ENCODE measurements at regions not wholly inside any gene's neighbourhood (a gene's known extent, or its start where the extent isn't known, plus 50 kb on each side); places are given as distances from the start of the nearest gene placed in this dataset.
"Not testable (repeated sequence)": the region's sequence is repeated elsewhere in the genome, so short reads cannot be mapped to it uniquely, and the experiment has no call there.

DNA sequence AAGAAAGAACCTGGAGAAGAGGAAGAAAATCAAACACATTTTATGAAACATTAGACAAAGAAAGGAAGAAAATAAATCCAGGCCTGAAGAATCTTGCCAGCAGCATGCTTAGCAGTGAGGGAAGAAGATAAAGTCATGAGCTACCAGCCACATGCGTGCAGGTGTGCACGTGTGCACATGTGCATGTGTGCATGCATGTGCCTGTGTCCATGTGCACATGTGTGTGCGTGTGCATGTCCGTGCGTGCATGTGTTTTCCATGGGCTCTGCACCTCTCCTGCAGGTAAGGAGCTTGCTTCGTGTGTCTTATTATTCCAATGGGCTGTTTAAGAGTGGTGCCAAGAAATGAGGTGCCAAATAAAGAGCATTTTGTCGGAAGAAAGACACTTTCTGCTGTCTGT lies 322.2 kb downstream of the FGFR2 start:
- intact Hi-C loops (cut with DNase I; ENCODE audit: low total_unique reads) (no loop called here), in situ Hi-C loops (cut with MboI; ENCODE audit: low sequenced_read_pairs in 4 of 4) (no loop called here)
- no peak for ATAC-seq
- H3K4me3 ChIP-seq: no peak overlapping the region
- H3K4me1 ChIP-seq: no peaks in the 10 kb centered on the region
- H3K36me3 ChIP-seq: no peaks in the 10 kb centered on the region
- no peak for TF ChIP-seq POLR2A (IDR thresholded peaks at IDR 0.05)
- TF ChIP-seq, protein P1, sequence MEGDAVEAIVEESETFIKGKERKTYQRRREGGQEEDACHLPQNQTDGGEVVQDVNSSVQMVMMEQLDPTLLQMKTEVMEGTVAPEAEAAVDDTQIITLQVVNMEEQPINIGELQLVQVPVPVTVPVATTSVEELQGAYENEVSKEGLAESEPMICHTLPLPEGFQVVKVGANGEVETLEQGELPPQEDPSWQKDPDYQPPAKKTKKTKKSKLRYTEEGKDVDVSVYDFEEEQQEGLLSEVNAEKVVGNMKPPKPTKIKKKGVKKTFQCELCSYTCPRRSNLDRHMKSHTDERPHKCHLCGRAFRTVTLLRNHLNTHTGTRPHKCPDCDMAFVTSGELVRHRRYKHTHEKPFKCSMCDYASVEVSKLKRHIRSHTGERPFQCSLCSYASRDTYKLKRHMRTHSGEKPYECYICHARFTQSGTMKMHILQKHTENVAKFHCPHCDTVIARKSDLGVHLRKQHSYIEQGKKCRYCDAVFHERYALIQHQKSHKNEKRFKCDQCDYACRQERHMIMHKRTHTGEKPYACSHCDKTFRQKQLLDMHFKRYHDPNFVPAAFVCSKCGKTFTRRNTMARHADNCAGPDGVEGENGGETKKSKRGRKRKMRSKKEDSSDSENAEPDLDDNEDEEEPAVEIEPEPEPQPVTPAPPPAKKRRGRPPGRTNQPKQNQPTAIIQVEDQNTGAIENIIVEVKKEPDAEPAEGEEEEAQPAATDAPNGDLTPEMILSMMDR (IDR thresholded peaks at IDR 0.05 in 4 of 5, conservative IDR thresholded peaks at IDR 0.05 in 1 of 5): no peak
- no peak for DNase-seq
- H3K27me3 ChIP-seq: no peaks in the 10 kb centered on the region
- no peak overlapping the region for H3K27ac ChIP-seq
- no peaks in the 10 kb centered on the region for H3K9me3 ChIP-seq

DNA sequence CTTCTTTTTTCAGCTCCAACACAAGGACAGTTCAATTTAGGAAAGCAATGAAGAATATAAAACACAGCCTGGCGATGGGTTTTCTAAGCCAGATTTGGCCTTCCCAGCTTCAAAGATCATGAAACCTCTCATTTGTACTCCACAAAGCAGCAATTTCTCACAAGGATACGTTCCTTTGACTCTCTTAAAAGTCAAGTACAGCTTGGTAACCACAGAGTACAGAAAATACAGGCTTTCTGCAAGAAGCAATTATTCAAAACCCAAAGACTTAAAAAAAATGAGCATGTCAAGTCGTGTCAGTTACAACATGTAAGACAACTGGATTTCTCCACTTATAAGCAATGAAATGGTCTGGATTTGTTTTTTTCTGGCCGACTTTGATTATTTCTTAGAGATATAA lies 321.4 kb downstream of the FGFR2 start:
- in situ Hi-C loops (cut with MboI; ENCODE audit: low sequenced_read_pairs in 4 of 4): no loop called here
- TF ChIP-seq POLR2A (IDR thresholded peaks at IDR 0.05): no peak
- Histone ChIP-seq H3K4me1 (no peaks in the 10 kb centered on the region), H3K27ac (no peak overlapping the region), H3K9me3 (no peaks in the 10 kb centered on the region), H3K27me3 (no peaks in the 10 kb centered on the region), H3K4me3 (no peak overlapping the region), H3K36me3 (no peaks in the 10 kb centered on the region)
- intact Hi-C loops (cut with DNase I; ENCODE audit: low total_unique reads): no loop called here
- ATAC-seq (no peak), DNase-seq (no peak)

DNA sequence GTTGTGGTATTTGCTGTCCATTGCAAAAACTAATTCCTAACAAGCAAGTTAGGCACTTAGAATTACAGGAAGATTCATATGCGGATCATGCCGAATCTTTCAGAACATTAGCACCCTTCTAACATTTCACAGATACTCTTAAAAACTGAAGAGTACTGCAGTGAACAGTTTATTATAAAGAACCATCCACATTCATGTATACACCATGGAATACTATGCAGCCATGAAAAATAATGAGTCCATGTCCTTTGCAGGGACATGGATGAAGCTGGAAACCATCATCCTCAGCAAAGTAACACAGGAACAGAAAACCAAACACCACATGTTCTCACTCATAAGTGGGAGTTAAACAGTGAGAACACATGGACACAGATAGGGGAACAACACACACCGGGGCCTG lies 319.9 kb downstream of the FGFR2 start:
- H3K27me3 ChIP-seq; H3K4me3 ChIP-seq; H3K9me3 ChIP-seq; ATAC-seq; H3K36me3 ChIP-seq; in situ Hi-C loops (cut with MboI; ENCODE audit: low sequenced_read_pairs in 4 of 4); H3K4me1 ChIP-seq; DNase-seq; intact Hi-C loops (cut with DNase I; ENCODE audit: low total_unique reads); H3K27ac ChIP-seq: not testable (repeated sequence)

DNA sequence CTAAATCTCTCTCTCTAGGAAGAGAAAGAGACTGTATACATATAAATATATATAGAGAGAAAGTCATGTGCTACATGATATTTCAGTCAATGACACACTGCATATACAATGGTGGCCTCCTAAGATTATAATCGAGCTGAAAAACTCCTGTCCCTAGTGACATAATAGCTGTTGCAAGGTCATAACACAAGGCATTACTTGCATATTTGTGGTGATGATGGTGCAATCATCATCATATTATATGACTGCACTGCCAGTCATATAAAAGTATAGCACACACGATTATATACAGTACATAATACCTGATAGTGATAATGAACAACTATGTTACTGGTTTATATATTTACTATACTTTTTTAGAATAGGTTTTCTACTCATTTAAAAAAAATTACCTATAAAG lies 316.7 kb downstream of the FGFR2 start:
- H3K27me3 ChIP-seq: no peaks in the 10 kb centered on the region
- no peaks in the 10 kb centered on the region for H3K4me1 ChIP-seq
- H3K27ac ChIP-seq: no peak overlapping the region
- H3K4me3 ChIP-seq: no peak overlapping the region
- H3K36me3 ChIP-seq: no peaks in the 10 kb centered on the region
- no peaks in the 10 kb centered on the region for H3K9me3 ChIP-seq
- intact Hi-C loops (cut with DNase I; ENCODE audit: low total_unique reads) (no loop called here), in situ Hi-C loops (cut with MboI; ENCODE audit: low sequenced_read_pairs in 4 of 4) (no loop called here)
- no peak for TF ChIP-seq POLR2A (IDR thresholded peaks at IDR 0.05)
- ATAC-seq: no peak
- no peak for DNase-seq

DNA sequence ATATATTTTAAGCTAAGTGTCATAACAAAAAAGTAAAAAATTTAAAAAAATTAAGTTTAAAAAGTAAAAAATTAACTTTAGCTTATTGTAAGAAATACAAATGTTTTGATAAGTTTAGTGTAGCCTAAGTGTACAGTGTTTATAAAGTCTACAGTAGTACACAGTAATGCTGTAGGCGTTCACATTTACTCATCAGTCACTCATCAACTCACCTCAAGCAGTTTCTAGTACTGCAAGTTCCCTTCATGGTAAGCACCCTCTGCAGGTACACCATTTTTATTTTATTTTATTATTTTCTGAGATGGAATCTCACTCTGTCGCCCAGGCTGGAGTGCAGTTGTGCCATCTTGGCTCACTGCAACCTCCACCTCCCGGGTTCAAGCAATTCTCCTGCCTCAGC lies 316.0 kb downstream of the FGFR2 start:
- Histone ChIP-seq H3K9me3 (no peaks in the 10 kb centered on the region), H3K36me3 (no peaks in the 10 kb centered on the region), H3K4me3 (no peak overlapping the region), H3K27me3 (no peaks in the 10 kb centered on the region), H3K27ac (no peak overlapping the region), H3K4me1 (no peaks in the 10 kb centered on the region)
- TF ChIP-seq, protein P1 (IDR thresholded peaks at IDR 0.05 in 4 of 5, conservative IDR thresholded peaks at IDR 0.05 in 1 of 5): no peak
- in situ Hi-C loops (cut with MboI; ENCODE audit: low sequenced_read_pairs in 4 of 4): no loop called here
- intact Hi-C loops (cut with DNase I; ENCODE audit: low total_unique reads): no loop called here
- no peak for ATAC-seq
- no peak for DNase-seq

DNA sequence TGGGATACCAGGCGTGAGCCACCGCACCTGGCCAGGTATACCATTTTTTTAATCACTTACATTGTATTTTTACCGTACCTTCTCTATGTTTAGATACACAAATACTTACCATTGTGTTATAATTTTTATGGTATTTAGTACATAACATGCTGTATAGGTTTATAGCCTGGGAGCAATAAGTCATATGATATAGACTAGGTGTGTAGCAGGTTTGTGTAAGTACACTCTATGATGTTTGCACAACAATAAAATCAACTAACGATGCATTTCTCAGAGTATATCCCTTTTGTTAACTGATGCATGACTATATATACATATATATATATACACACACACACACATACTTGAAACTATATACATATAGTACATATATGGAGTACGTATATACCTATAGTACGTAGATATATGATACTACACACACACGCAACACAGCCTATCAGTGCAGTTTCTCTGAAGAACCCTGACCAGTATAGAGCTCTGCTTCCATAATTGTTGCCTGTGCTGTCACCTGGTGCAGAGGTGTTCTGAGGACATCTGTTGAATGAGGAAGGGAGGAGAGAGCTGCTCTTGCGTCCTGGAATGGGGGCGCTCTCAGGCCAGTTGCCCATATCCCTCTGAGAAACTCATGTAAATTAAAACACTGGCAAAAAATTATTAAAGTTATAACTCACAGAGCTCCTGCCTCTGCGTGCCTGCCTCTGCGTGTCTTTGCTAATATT lies 315.3 kb downstream of the FGFR2 start:
- no peak for DNase-seq
- ATAC-seq: no peak
- Histone ChIP-seq H3K9me3 (no peaks in the 10 kb centered on the region), H3K36me3 (no peaks in the 10 kb centered on the region), H3K4me1 (no peaks in the 10 kb centered on the region), H3K27ac (no peak overlapping the region), H3K4me3 (no peak overlapping the region), H3K27me3 (no peaks in the 10 kb centered on the region)
- intact Hi-C loops (cut with DNase I; ENCODE audit: low total_unique reads) (no loop called here), in situ Hi-C loops (cut with MboI; ENCODE audit: low sequenced_read_pairs in 4 of 4) (no loop called here)
- no peak for TF ChIP-seq POLR2A (IDR thresholded peaks at IDR 0.05)
- TF ChIP-seq, protein P1 (IDR thresholded peaks at IDR 0.05 in 4 of 5, conservative IDR thresholded peaks at IDR 0.05 in 1 of 5): no peak

Measured in gastrocnemius medialis (tissue), 4 donors.